Heart right ventricle (tissue), 16 donors: ENCODE measurements at regions not wholly inside any gene's neighbourhood (a gene's known extent, or its start where the extent isn't known, plus 50 kb on each side); places are given as distances from the start of the nearest gene placed in this dataset.
"Not testable (repeated sequence)": the region's sequence is repeated elsewhere in the genome, so short reads cannot be mapped to it uniquely, and the experiment has no call there.

Experiments
- ATAC-seq, 8 donors: fragments of 200-7000 bp; cut with Tn5 transposase; one replicate each; pipeline ENCODE4 v1.9.1; 2020; ENCODE audit warnings: mild to moderate bottlenecking in 8 of 8, moderate library complexity in 8 of 8, moderate number of reproducible peaks in 1 of 8
- DNase-seq, 2 donors: peaks; one replicate each; pipeline ENCODE4 v3.0.0-alpha.2; 2020
- H3K27ac ChIP-seq, 10 donors: fragments of 200-600 bp; sonication (generic) in 2 of 10; one replicate each; pipeline versions ENCODE4 v1.5.0 to v1.8.0; 2020 to 2022; ENCODE audit warnings: mild to moderate bottlenecking in 3 of 10
- H3K27me3 ChIP-seq, 7 donors: fragments of 200-600 bp; one replicate each; pipeline ENCODE4 v1.8.0; 2021 to 2022; ENCODE audit warnings: mild to moderate bottlenecking in 2 of 7
- H3K36me3 ChIP-seq, 9 donors: fragments of 200-600 bp; sonication (generic) in 1 of 9; one replicate each; pipeline versions ENCODE4 v1.5.0 to v1.8.0; 2020 to 2022; ENCODE audit warnings: mild to moderate bottlenecking in 2 of 9
- H3K4me1 ChIP-seq, 9 donors: fragments of 200-600 bp; sonication (generic) in 1 of 9; one replicate each; pipeline versions ENCODE4 v1.5.0 to v1.8.0; 2020 to 2022; ENCODE audit warnings: mild to moderate bottlenecking in 4 of 9
- H3K4me3 ChIP-seq, 10 donors: fragments of 200-600 bp; sonication (generic) in 2 of 10; one replicate each; pipeline versions ENCODE4 v1.5.0 to v1.8.0; 2020 to 2022; ENCODE audit warnings: mild to moderate bottlenecking in 7 of 10, moderate library complexity in 2 of 10
- H3K9me3 ChIP-seq, 11 donors: fragments of 200-600 bp in 10 of 11; sonication (generic) in 2 of 11; one replicate each; pipeline versions ENCODE4 v1.5.0 to v1.8.0; 2013 to 2022; ENCODE audit warnings: mild to moderate bottlenecking in 2 of 11, control low read depth in 1 of 11, moderate library complexity in 1 of 11
- WGBS, 2 donors: extraction: QIAGEN DNeasy Blood & Tissue Kit; methylation state at CpG; one replicate each; pipeline ENCODE4 v1.1.7; 2013; ENCODE audit warnings: inconsistent platforms in 1 of 2; 5-methylcytosine and 5-hydroxymethylcytosine counted together
- intact Hi-C, 10 donors: fragments of 100-400 bp; cut with DNase I; formaldehyde crosslinking; loops; one replicate each; pipeline versions ENCODE4 v1.11.1 to v1.14.2; 2022
- TF ChIP-seq, protein P1 (sequence below), 9 donors: fragments of 200-600 bp; sonication (generic) in 2 of 9; IDR thresholded peaks; one replicate each; pipeline versions ENCODE4 v1.5.0 to v1.8.0; 2021 to 2022; ENCODE audit warnings: antibody characterized with exemption in 9 of 9, mild to moderate bottlenecking in 5 of 9, moderate library complexity in 1 of 9
- donor health status: Arrhythmogenic right ventricular cardiomyopathy.
- donor health status: ischemic (EF 13 %, LVEDD 7.1; RV severe dilation, severe dysfunction).
- donor health status: healthy with polysubstance abuse.
- donor health status: DM: no; HTN: yes; CAD: no.
- donor health status: DM: no; HTN: no; CAD: no.
- donor health status: ischemic (EF 25% LVEDD 6.9; RV normal size, moderate dysfunction).
- donor health status: ischemic (EF 25% LVEDD 5.7; RV mildly dilated, moderate dysfunction).
- donor health status: healthy.
- donor health status: DM: yes; HTN: yes; CAD: no.
- donor health status: Ischemic cardiomyopathy.
- donor health status: ischemic (EF 35%, LVEDD 5.7; RV mildly dilated, moderate dysfunction).
- donor health status: nonischemic (EF 11% LVEDD 7.7; RV severe dilation, severe dysfunction).
- donor health status: DM: yes; HTN: yes; CAD: no.
- donor health status: PGD.
- donor health status: ischemic (EF 29% LVEDD 5.4; RV normal size, mild dysfunction).
- donor health status: nonischemic (EF 23%, LVEDD 6.1; RV moderate dilation, normal function).

DNA sequence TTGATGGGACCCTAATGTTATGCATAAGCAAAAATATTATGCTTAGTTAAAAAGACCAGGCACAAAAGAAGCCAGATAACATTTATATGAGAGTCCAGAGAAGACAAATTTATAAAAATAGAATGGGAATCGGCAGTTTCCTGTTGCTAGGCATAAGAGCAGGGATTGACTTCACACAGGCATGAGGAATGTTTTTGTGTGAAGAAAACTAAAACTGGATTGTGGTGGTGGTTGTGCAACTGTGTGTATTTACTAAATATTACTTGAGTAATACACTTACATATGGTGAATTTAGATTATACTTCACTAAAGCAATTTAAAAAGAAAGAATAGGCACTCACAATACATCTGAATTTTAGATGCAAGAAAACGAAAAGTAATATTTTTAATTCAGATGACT, 108.3 kb downstream of the SLITRK1 start:
- H3K27ac ChIP-seq = no peak overlapping the region
- WGBS, 2 donors = 57 to 64% methylated on average over 2 of the region's 2 CpGs
- intact Hi-C loops = no loop called here
- H3K27me3 ChIP-seq = no peaks in the 10 kb centered on the region
- H3K9me3 ChIP-seq = peaks cover 0 to 4% (median 0%) of the 10 kb centered on the region in 11 donors
- no peak overlapping the region for H3K4me3 ChIP-seq
- no peaks in the 10 kb centered on the region for H3K4me1 ChIP-seq
- ATAC-seq (no peak), DNase-seq (no peak)
- TF ChIP-seq, protein P1, sequence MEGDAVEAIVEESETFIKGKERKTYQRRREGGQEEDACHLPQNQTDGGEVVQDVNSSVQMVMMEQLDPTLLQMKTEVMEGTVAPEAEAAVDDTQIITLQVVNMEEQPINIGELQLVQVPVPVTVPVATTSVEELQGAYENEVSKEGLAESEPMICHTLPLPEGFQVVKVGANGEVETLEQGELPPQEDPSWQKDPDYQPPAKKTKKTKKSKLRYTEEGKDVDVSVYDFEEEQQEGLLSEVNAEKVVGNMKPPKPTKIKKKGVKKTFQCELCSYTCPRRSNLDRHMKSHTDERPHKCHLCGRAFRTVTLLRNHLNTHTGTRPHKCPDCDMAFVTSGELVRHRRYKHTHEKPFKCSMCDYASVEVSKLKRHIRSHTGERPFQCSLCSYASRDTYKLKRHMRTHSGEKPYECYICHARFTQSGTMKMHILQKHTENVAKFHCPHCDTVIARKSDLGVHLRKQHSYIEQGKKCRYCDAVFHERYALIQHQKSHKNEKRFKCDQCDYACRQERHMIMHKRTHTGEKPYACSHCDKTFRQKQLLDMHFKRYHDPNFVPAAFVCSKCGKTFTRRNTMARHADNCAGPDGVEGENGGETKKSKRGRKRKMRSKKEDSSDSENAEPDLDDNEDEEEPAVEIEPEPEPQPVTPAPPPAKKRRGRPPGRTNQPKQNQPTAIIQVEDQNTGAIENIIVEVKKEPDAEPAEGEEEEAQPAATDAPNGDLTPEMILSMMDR (IDR thresholded peaks at IDR 0.05) = no peak
- H3K36me3 ChIP-seq = no peaks in the 10 kb centered on the region

DNA sequence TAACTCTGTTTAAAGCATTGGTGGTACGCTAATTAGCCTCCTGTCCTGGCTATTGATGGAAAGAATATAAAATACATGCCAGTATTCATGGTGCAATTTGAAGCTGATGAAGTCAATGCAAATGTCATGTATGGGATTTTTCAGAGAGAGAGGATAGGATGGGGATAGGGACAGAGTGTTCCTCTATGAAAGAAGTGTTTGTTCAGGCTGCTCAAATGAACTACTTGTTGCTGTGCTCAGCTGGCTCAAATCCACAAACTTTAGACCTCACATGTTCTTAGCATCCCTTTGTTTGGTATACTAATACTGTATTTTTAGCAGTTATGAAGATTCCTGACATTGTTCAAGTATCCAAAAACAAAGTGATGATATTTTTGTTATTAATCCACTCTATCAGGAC, 116.5 kb downstream of the SLITRK1 start:
- TF ChIP-seq, protein P1 (IDR thresholded peaks at IDR 0.05) = no peak
- Histone ChIP-seq H3K9me3 (no peaks in the 10 kb centered on the region), H3K27me3 (no peaks in the 10 kb centered on the region), H3K4me1 (no peaks in the 10 kb centered on the region), H3K27ac (no peak overlapping the region), H3K36me3 (no peaks in the 10 kb centered on the region), H3K4me3 (no peak overlapping the region)
- intact Hi-C loops = no loop called here
- WGBS, 2 donors = 85 to 91% methylated on average over 1 of the region's 1 CpG
- ATAC-seq = no peak
- DNase-seq = no peak

- ATAC-seq = no peak
- no peaks in the 10 kb centered on the region for H3K4me1 ChIP-seq
- no peaks in the 10 kb centered on the region for H3K36me3 ChIP-seq
- peaks cover 0 to 31% (median 2%) of the 10 kb centered on the region in 11 donors for H3K9me3 ChIP-seq
- H3K27me3 ChIP-seq = no peaks in the 10 kb centered on the region
- DNase-seq = no peak
- WGBS, 2 donors = 46 to 53% methylated on average over 2 of the region's 2 CpGs
- no peak overlapping the region for H3K4me3 ChIP-seq
- intact Hi-C loops = no loop called here
- TF ChIP-seq, protein P1 (IDR thresholded peaks at IDR 0.05) = no peak
- H3K27ac ChIP-seq = no peak overlapping the region
Measured at GRCh38 chr13:83761631-83762030, 120.6 kb downstream of the SLITRK1 start.

DNA sequence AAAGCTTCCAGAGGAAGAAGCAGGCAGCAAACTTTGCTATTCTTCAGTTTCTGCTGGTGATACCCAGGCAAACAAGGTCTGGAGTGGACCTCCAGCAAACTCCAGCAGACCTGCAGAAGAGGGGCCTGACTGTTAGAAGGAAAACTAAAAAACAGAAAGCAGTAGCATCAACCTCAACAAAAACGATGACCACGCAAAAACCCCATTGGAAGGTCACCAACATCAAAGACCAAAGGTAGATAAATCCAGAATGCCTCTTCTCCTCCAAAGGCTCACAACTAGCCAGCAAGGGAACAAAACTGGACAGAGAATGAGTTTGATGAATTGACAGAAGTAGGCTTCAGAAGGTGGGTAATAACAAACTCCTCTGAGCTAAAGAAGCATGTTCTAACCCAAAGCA, 127.1 kb downstream of the SLITRK1 start:
- DNase-seq, intact Hi-C loops, H3K27ac ChIP-seq, H3K27me3 ChIP-seq, H3K4me1 ChIP-seq, H3K36me3 ChIP-seq, ATAC-seq, H3K4me3 ChIP-seq: not testable (repeated sequence)
- H3K9me3 ChIP-seq = peaks cover 0 to 60% (median 6%) of the 10 kb centered on the region in 11 donors
- WGBS, 2 donors = 89 to 98% methylated on average over 2 of the region's 2 CpGs

DNA sequence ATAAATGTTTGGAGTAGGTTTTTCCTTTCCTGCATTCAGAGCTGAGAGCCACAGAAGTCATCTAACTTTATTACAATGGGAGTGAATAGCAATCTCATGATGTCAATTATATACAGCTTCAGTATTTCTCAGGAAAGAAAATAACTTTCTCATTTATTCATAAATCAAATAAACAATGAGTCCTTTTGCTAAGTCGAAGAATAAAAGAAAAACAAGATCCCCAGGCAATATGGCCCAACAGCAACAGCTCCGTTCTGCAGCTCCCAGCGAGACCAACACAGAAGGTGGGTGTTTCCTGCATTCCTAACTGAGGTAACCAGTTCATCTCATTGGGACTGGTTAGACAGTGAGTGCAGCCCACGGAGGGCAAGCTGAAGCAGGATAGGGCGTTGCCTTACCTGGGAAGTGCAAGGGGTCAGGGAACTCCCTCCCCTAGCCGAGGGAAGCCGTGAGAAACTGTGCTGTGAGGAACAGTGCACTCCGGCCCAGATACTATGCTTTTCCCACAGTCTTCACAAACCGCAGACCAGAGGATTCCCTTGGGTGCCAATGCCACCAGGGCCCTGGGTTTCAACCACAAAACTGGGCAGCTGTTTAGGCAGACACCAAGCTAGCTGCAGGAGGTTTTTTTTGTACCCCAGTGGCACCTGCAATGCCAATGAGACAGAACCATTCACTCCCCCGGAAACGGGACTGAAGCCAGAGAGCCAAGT, 128.2 kb downstream of the SLITRK1 start:
- H3K27me3 ChIP-seq = no peaks in the 10 kb centered on the region
- no peak overlapping the region for H3K27ac ChIP-seq
- no peak for DNase-seq
- peaks cover 0 to 54% (median 6%) of the 10 kb centered on the region in 11 donors for H3K9me3 ChIP-seq
- WGBS, 2 donors = 79 to 84% methylated on average over 11 of the region's 11 CpGs
- ATAC-seq = no peak
- H3K4me3 ChIP-seq = no peak overlapping the region
- TF ChIP-seq, protein P1 (IDR thresholded peaks at IDR 0.05) = no peak
- no peaks in the 10 kb centered on the region for H3K36me3 ChIP-seq
- intact Hi-C loops = no loop called here
- H3K4me1 ChIP-seq = peaks cover 0 to 8% (median 0%) of the 10 kb centered on the region in 9 donors
